HEK293T (cell line): ENCODE measurements at regions not wholly inside any gene's neighbourhood (a gene's known extent, or its start where the extent isn't known, plus 50 kb on each side); places are given as distances from the start of the nearest gene placed in this dataset.

Experiments
- ELF4 ChIP-seq: fragments of 450-650 bp; IDR thresholded peaks from 2 replicates; pipeline ENCODE4 v1.6.1; 2017; ENCODE audit warnings: antibody characterized with exemption
- ZNF384 ChIP-seq: fragments of 450-650 bp; IDR thresholded peaks from 2 replicates; pipeline ENCODE4 v1.6.1; 2016

DNA sequence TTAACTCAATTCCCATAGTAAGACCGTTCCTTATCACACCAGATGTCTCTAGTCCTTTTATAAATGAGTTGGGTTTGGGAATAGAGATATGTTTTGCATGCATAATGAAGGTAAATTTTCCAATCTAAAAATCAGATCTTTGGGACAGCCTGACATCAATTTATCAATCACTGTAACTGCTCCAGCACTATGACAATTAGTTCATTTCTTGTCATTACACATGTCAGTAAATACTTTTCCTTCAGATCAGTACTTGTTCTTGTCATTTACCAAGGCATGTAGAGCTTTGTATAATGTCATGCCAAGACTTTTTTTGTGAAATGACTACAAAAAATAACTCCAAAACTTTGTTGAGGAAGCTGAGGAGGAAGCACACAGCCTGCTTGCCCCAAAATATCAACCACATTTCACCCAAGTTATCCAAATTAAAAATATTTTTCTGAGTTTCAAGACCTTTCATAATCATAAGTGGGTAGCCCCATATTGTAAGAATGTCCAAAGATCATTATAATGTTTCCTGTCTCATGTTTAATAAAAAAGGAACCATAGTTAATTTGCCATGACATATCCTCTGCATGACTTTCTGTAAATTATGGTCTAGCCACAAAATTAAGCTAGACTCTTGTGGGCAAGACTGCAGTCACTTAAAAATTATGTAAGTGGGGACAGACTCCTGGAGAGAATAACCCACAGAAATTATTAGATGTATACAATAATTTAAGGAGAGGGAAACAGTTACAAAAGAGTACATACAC is 586.8 kb downstream of the TBC1D4 start:
- no peak for TF ChIP-seq ELF4
- no peak for TF ChIP-seq ZNF384
